Heart left ventricle (tissue), 16 donors: ENCODE measurements at regions not wholly inside any gene's neighbourhood (a gene's known extent, or its start where the extent isn't known, plus 50 kb on each side); places are given as distances from the start of the nearest gene placed in this dataset.

Experiments used
- ATAC-seq, 4 donors: fragments of 200-7000 bp; cut with Tn5 transposase; one replicate each; pipeline ENCODE4 v1.9.1; 2020 to 2022; ENCODE audit warnings: moderate library complexity in 4 of 4, mild to moderate bottlenecking in 3 of 4, moderate number of reproducible peaks in 1 of 4
- DNase-seq, 5 donors: peaks; one replicate each; pipeline ENCODE4 v3.0.0-alpha.2; 2020
- H3K27ac ChIP-seq, 12 donors: fragments of 200-600 bp; sonication (generic) in 4 of 12; one replicate each; pipeline versions ENCODE4 v1.5.0 to v1.8.0; 2016 to 2022; ENCODE audit warnings: mild to moderate bottlenecking in 2 of 12
- H3K27me3 ChIP-seq, 9 donors: fragments of 200-600 bp; sonication (generic) in 2 of 9; one replicate each; pipeline versions ENCODE4 v1.5.1 to v1.8.0; 2016 to 2022; ENCODE audit warnings: mild to moderate bottlenecking in 3 of 9
- H3K36me3 ChIP-seq, 9 donors: fragments of 200-600 bp; sonication (generic) in 2 of 9; one replicate each; pipeline versions ENCODE4 v1.5.0 to v1.8.0; 2018 to 2022; ENCODE audit warnings: mild to moderate bottlenecking in 2 of 9
- H3K4me1 ChIP-seq, 12 donors: fragments of 200-600 bp; sonication (generic) in 4 of 12; one replicate each; pipeline versions ENCODE4 v1.5.0 to v1.8.0; 2016 to 2022; ENCODE audit warnings: mild to moderate bottlenecking in 3 of 12
- H3K4me3 ChIP-seq, 12 donors: fragments of 200-600 bp; sonication (generic) in 4 of 12; one replicate each; pipeline versions ENCODE4 v1.5.0 to v1.8.0; 2017 to 2022; ENCODE audit warnings: mild to moderate bottlenecking in 9 of 12, moderate library complexity in 4 of 12
- H3K9me3 ChIP-seq, 12 donors: fragments of 200-600 bp; sonication (generic) in 4 of 12; one replicate each; pipeline versions ENCODE4 v1.5.0 to v1.8.0; 2016 to 2022; ENCODE audit warnings: mild to moderate bottlenecking in 1 of 12
- CTCF ChIP-seq, 12 donors: fragments of 200-600 bp; sonication (generic) in 4 of 12; IDR thresholded peaks; one replicate each; pipeline versions ENCODE4 v1.5.0 to v1.8.0; 2018 to 2022; ENCODE audit warnings: antibody characterized with exemption in 12 of 12, mild to moderate bottlenecking in 5 of 12
- POLR2A ChIP-seq, 2 donors: fragments of 450-650 bp; IDR thresholded peaks; one replicate each; pipeline ENCODE4 v1.6.1; 2017; ENCODE audit warnings: antibody characterized with exemption in 2 of 2, mild to moderate bottlenecking in 2 of 2, moderate library complexity in 2 of 2
- whole genome bisulfite sequencing, 4 donors: extraction: QIAGEN DNeasy Blood & Tissue Kit in 2 of 4; methylation state at CpG; one replicate each; pipeline versions ENCODE4 v1.1.5 to v1.1.7; 2013 to 2018; 5-methylcytosine and 5-hydroxymethylcytosine counted together
- intact Hi-C, 10 donors: fragments of 100-400 bp; cut with DNase I; formaldehyde crosslinking; loops; one replicate each; pipeline versions ENCODE4 v1.11.1 to v1.14.2; 2022
- donor health status: ischemic (EF 13 %, LVEDD 7.1; RV severe dilation, severe dysfunction).
- donor health status: healthy with polysubstance abuse.
- donor health status: DM: no; HTN: yes; CAD: no.
- donor health status: DM: no; HTN: no; CAD: no.
- donor health status: ischemic (EF 25% LVEDD 6.9; RV normal size, moderate dysfunction).
- donor health status: ischemic (EF 25% LVEDD 5.7; RV mildly dilated, moderate dysfunction).
- donor health status: healthy.
- donor health status: DM: yes; HTN: yes; CAD: no.
- donor health status: ischemic (EF 35%, LVEDD 5.7; RV mildly dilated, moderate dysfunction).
- donor health status: nonischemic (EF 11% LVEDD 7.7; RV severe dilation, severe dysfunction).
- donor health status: DM: yes; HTN: yes; CAD: no.
- donor health status: PGD.
- donor health status: ischemic (EF 29% LVEDD 5.4; RV normal size, mild dysfunction).
- donor health status: nonischemic (EF 23%, LVEDD 6.1; RV moderate dilation, normal function).

- no peak for DNase-seq
- Histone ChIP-seq H3K27me3 (no peaks in the 10 kb centered on the region), H3K36me3 (no peaks in the 10 kb centered on the region), H3K4me1 (peaks cover 0 to 15% (median 0%) of the 10 kb centered on the region in 12 donors), H3K9me3 (peaks cover 0 to 49% (median 0%) of the 10 kb centered on the region in 12 donors), H3K27ac (no peak overlapping the region), H3K4me3 (no peak overlapping the region)
- 47 to 64% (median 54%) methylated on average over 4 of the region's 4 CpGs for WGBS, 4 donors
- ATAC-seq = no peak
- intact Hi-C loops = loop anchor here in 1 of 10 donors (5.0 kb wide), 1 partner anchor 52 kb away; no protein-coding TSS in a partner anchor
- TF ChIP-seq POLR2A (IDR thresholded peaks at IDR 0.05) (no peak), CTCF (IDR thresholded peaks at IDR 0.05) (no peak)
Measured at GRCh38 chr16:35685085-35685484, 2225.7 kb downstream of the TP53TG3F start.

GRCh38 chr16:35686595-35686994, 2227.2 kb downstream of the TP53TG3F start:
- peak; percentile 61 to 78 (median 68) for ATAC-seq
- no peak for TF ChIP-seq CTCF (IDR thresholded peaks at IDR 0.05)
- TF ChIP-seq POLR2A (IDR thresholded peaks at IDR 0.05) = no peak
- peaks cover 0 to 58% (median 0%) of the 10 kb centered on the region in 12 donors for H3K9me3 ChIP-seq

GRCh38 chr16:35687071-35687470, 2227.7 kb downstream of the TP53TG3F start:
- Histone ChIP-seq H3K36me3 (no peaks in the 10 kb centered on the region), H3K4me3 (no peak overlapping the region), H3K9me3 (peaks cover 0 to 55% (median 0%) of the 10 kb centered on the region in 12 donors), H3K4me1 (peaks cover 0 to 15% (median 0%) of the 10 kb centered on the region in 12 donors), H3K27me3 (no peaks in the 10 kb centered on the region), H3K27ac (no peak overlapping the region)
- ATAC-seq (peak in 1 of 4 donors; percentile 17), DNase-seq (no peak)
- TF ChIP-seq POLR2A (IDR thresholded peaks at IDR 0.05) = no peak
- no peak for TF ChIP-seq CTCF (IDR thresholded peaks at IDR 0.05)
- 36 to 52% (median 46%) methylated on average over 7 of the region's 7 CpGs for WGBS, 4 donors
- intact Hi-C loops = loop anchor here in 1 of 10 donors (5.0 kb wide), 1 partner anchor 50 kb away; no protein-coding TSS in a partner anchor

More at GRCh38 chr16:35686595-35686994, 2227.2 kb downstream of the TP53TG3F start:
- H3K27me3 ChIP-seq = no peaks in the 10 kb centered on the region
- H3K4me3 ChIP-seq = no peak overlapping the region
- H3K4me1 ChIP-seq = peaks cover 0 to 15% (median 0%) of the 10 kb centered on the region in 12 donors
- intact Hi-C loops = loop anchor here in 1 of 10 donors (5.0 kb wide), 1 partner anchor 51 kb away; no protein-coding TSS in a partner anchor
- DNase-seq = no peak
- 19 to 75% (median 64%) methylated on average over 3 of the region's 3 CpGs for WGBS, 4 donors
- H3K27ac ChIP-seq = no peak overlapping the region
- H3K36me3 ChIP-seq = no peaks in the 10 kb centered on the region

- H3K4me3 ChIP-seq = no peak overlapping the region
- DNase-seq = no peak
- H3K9me3 ChIP-seq = peaks cover 0 to 50% (median 0%) of the 10 kb centered on the region in 12 donors
- H3K27me3 ChIP-seq = no peaks in the 10 kb centered on the region
- intact Hi-C loops = loop anchor here in 1 of 10 donors (5.0 kb wide), 1 partner anchor 50 kb away; no protein-coding TSS in a partner anchor
- peak in 3 of 4 donors; percentile 54 to 66 (median 66) for ATAC-seq
- peaks cover 0 to 15% (median 0%) of the 10 kb centered on the region in 12 donors for H3K4me1 ChIP-seq
- no peaks in the 10 kb centered on the region for H3K36me3 ChIP-seq
- TF ChIP-seq POLR2A (IDR thresholded peaks at IDR 0.05) (no peak), CTCF (IDR thresholded peaks at IDR 0.05) (no peak)
- 17 to 42% (median 27%) methylated on average over 5 of the region's 5 CpGs for WGBS, 4 donors
- no peak overlapping the region for H3K27ac ChIP-seq
Measured at GRCh38 chr16:35687781-35688180, 2228.4 kb downstream of the TP53TG3F start.
